ENCODE measurements at regions not wholly inside any gene's neighbourhood (a gene's known extent, or its start where the extent isn't known, plus 50 kb on each side); places are given as distances from the start of the nearest gene placed in this dataset.

DNA sequence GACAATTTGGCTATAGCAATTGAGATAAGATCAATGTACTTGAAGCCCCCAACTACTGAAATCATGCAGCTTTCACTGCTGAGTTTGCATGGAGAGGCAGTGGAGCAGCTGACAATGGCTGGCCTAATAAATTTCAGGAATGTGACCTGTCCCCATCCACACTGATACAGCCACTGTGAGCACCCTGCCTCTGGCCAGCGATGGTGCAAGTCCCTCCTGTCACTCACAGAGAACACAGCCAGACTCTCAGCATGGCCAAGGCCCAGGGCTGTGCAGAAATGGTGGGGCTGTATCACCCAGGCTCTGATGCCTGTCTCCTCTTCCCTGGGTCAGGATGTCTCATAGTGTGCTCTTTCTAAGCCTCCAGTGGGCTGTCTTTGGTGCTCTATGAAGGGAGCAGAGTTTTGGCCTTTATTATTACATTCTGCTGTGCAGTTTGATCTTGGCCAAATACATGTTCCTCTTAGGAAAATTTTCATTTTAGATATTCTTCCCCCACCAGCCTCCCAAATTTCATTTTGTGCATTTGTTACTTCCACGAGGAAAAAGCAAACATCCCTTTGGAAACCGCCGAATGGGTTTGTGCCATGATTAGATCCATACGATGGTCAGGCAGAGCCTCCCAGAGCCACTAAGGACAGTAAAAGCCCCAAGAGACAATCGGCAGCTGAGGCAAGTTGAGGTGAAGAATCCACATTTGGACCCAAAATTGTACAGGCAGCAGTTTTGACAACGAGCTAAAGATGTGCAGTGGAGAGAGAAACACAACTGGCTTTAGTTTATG, 85.1 kb upstream of the WSCD2 start:
- TF ChIP-seq, protein P1, sequence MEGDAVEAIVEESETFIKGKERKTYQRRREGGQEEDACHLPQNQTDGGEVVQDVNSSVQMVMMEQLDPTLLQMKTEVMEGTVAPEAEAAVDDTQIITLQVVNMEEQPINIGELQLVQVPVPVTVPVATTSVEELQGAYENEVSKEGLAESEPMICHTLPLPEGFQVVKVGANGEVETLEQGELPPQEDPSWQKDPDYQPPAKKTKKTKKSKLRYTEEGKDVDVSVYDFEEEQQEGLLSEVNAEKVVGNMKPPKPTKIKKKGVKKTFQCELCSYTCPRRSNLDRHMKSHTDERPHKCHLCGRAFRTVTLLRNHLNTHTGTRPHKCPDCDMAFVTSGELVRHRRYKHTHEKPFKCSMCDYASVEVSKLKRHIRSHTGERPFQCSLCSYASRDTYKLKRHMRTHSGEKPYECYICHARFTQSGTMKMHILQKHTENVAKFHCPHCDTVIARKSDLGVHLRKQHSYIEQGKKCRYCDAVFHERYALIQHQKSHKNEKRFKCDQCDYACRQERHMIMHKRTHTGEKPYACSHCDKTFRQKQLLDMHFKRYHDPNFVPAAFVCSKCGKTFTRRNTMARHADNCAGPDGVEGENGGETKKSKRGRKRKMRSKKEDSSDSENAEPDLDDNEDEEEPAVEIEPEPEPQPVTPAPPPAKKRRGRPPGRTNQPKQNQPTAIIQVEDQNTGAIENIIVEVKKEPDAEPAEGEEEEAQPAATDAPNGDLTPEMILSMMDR (IDR thresholded peaks at IDR 0.05) = no peak
- TF ChIP-seq EZH2 (IDR thresholded peaks at IDR 0.05) = no peak
